Hepatocyte (in vitro differentiated cells): ENCODE measurements at regions not wholly inside any gene's neighbourhood (a gene's known extent, or its start where the extent isn't known, plus 50 kb on each side); places are given as distances from the start of the nearest gene placed in this dataset.

Source experiments
- DNase-seq: peaks from one replicate; pipeline ENCODE4 v3.0.0-alpha.2; 2016; ENCODE audit warnings: low spot score
- H2AFZ ChIP-seq: fragments of 200-600 bp; sonication (generic); 2 replicates; pipeline ENCODE4 v1.6.0; 2016; ENCODE audit warnings: antibody characterized with exemption, mild to moderate bottlenecking
- H3K27ac ChIP-seq: fragments of 200-600 bp; sonication (generic); 2 replicates; pipeline ENCODE4 v1.5.1; 2016; ENCODE audit warnings: mild to moderate bottlenecking
- H3K27me3 ChIP-seq: fragments of 200-600 bp; sonication (generic); 2 replicates; pipeline ENCODE4 v1.6.1; 2016
- H3K36me3 ChIP-seq: fragments of 200-600 bp; sonication (generic); replicated peaks from 2 replicates; pipeline ENCODE4 v1.5.1; 2016; ENCODE audit warnings: low read depth; ENCODE audit not compliant: insufficient read depth
- H3K4me1 ChIP-seq: fragments of 200-600 bp; sonication (generic); 2 replicates; pipeline ENCODE4 v1.5.1; 2016; ENCODE audit warnings: mild to moderate bottlenecking, moderate library complexity; ENCODE audit not compliant: insufficient read depth
- H3K4me2 ChIP-seq: fragments of 200-600 bp; sonication (generic); 2 replicates; pipeline ENCODE4 v1.6.0; 2016
- H3K4me3 ChIP-seq: fragments of 200-600 bp; sonication (generic); 2 replicates; pipeline ENCODE4 v1.5.1; 2016; ENCODE audit warnings: mild to moderate bottlenecking
- H3K79me2 ChIP-seq: fragments of 200-600 bp; sonication (generic); 2 replicates; pipeline ENCODE4 v1.6.0; 2017; ENCODE audit warnings: mild to moderate bottlenecking
- H3K9me2 ChIP-seq: fragments of 200-600 bp; sonication (generic); replicated peaks from 2 replicates; pipeline ENCODE4 v1.6.0; 2017; ENCODE audit warnings: mild to moderate bottlenecking; ENCODE audit not compliant: insufficient read depth
- H3K9me3 ChIP-seq: fragments of 200-600 bp; sonication (generic); 2 replicates; pipeline ENCODE4 v1.5.1; 2016; ENCODE audit warnings: low read depth, mild to moderate bottlenecking
- H4K20me1 ChIP-seq: fragments of 200-600 bp; sonication (generic); 2 replicates; pipeline ENCODE4 v1.6.0; 2016; ENCODE audit warnings: mild to moderate bottlenecking; ENCODE audit not compliant: insufficient read depth, poor library complexity, severe bottlenecking
- EZH2 ChIP-seq: fragments of 200-600 bp; sonication (generic); IDR thresholded peaks from 2 replicates; pipeline ENCODE4 v1.6.1; 2016; ENCODE audit warnings: antibody characterized with exemption, mild to moderate bottlenecking, borderline replicate concordance
- EZH2phosphoT487 ChIP-seq: fragments of 200-600 bp; sonication (generic); IDR thresholded peaks from one replicate; pipeline ENCODE4 v1.6.1; 2018; ENCODE audit warnings: antibody characterized with exemption, mild to moderate bottlenecking, low read depth, moderate library complexity; ENCODE audit not compliant: unreplicated experiment, severe bottlenecking
- WGBS: methylation state at CpG from one replicate; pipeline ENCODE4 v1.1.6; 2016; ENCODE audit warnings: low lambda C conversion rate; ENCODE audit errors: missing lambda C conversion rate; 5-methylcytosine and 5-hydroxymethylcytosine counted together
- TF ChIP-seq, protein P1 (sequence below): fragments of 200-600 bp; sonication (generic); IDR thresholded peaks from 2 replicates; pipeline ENCODE4 v1.5.1; 2016; ENCODE audit warnings: antibody characterized with exemption, mild to moderate bottlenecking; ENCODE audit not compliant: poor library complexity

DNA sequence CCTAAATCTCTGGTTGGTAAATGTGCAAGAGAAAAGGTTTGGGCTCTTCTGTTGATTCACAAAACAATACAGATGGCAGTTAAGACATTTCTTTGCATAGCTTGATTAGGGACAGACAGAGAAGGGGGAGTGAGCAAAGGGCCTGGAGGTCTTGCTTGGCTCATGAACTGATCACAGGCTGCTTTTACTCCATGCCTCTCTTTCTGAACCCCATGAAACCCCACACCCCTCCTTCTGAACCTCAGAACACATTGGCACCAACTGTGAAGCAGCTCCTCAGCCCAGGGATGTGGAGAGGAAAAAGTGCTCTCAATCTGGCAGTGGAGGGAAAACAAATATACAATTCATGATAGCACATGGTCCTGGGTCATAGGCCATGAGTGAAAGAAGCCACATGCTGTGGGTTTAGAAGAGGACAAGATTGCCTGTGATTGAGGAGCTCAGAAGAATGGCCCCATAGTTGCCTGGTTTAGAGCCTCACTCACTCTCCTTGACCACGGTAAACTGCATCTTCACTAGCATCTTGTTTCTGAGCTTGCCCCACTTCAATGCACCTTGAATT, 111.6 kb upstream of the GADD45A start:
- Histone ChIP-seq H3K36me3 (no peaks in the 10 kb centered on the region), H3K4me3 (no peak overlapping the region), H4K20me1 (no peaks in the 10 kb centered on the region), H3K27ac (peak overlapping the region; percentile 89), H3K9me3 (no peaks in the 10 kb centered on the region), H3K27me3 (no peaks in the 10 kb centered on the region), H3K79me2 (no peaks in the 10 kb centered on the region), H2AFZ (no peak overlapping the region), H3K4me2 (no peak overlapping the region), H3K4me1 (peaks cover 33% of the 10 kb centered on the region), H3K9me2 (no peaks in the 10 kb centered on the region)
- TF ChIP-seq EZH2, result no peak
- TF ChIP-seq EZH2phosphoT487, result no peak
- TF ChIP-seq, protein P1, sequence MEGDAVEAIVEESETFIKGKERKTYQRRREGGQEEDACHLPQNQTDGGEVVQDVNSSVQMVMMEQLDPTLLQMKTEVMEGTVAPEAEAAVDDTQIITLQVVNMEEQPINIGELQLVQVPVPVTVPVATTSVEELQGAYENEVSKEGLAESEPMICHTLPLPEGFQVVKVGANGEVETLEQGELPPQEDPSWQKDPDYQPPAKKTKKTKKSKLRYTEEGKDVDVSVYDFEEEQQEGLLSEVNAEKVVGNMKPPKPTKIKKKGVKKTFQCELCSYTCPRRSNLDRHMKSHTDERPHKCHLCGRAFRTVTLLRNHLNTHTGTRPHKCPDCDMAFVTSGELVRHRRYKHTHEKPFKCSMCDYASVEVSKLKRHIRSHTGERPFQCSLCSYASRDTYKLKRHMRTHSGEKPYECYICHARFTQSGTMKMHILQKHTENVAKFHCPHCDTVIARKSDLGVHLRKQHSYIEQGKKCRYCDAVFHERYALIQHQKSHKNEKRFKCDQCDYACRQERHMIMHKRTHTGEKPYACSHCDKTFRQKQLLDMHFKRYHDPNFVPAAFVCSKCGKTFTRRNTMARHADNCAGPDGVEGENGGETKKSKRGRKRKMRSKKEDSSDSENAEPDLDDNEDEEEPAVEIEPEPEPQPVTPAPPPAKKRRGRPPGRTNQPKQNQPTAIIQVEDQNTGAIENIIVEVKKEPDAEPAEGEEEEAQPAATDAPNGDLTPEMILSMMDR, result no peak
- WGBS, result 91% methylated on average over 1 of the region's 1 CpG
- no peak for DNase-seq

GRCh38 chr1:67574221-67574620, 110.8 kb upstream of the GADD45A start:
- Histone ChIP-seq H2AFZ (no peak overlapping the region), H3K4me1 (peaks cover 33% of the 10 kb centered on the region), H4K20me1 (no peaks in the 10 kb centered on the region), H3K4me3 (no peak overlapping the region), H3K9me2 (no peaks in the 10 kb centered on the region), H3K27ac (no peak overlapping the region), H3K4me2 (no peak overlapping the region), H3K36me3 (no peaks in the 10 kb centered on the region), H3K9me3 (no peaks in the 10 kb centered on the region), H3K79me2 (no peaks in the 10 kb centered on the region), H3K27me3 (no peaks in the 10 kb centered on the region)
- no peak for TF ChIP-seq EZH2
- TF ChIP-seq, protein P1, result no peak
- no peak for TF ChIP-seq EZH2phosphoT487
- no peak for DNase-seq
- WGBS, result 100% methylated on average over 5 of the region's 5 CpGs

DNA sequence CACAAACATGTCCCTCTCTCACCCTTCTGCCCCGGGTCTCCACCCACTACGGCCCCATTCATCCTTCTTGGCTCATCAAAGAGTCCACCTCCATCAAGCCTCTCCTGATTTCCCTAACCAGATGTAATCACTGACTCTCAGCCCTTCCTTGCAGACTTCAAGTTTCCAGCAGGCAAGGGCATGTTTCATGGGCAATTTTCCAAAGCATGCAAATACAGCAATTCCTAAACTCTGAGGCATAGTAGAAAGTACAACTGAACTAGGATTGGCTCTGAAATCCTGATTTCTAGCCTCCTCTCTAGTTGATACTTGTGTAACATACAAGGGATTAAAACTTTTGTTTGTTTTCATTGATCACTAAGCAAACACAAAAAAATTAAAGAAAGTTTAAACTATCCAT, 109.1 kb upstream of the GADD45A start:
- H3K4me3 ChIP-seq, result no peak overlapping the region
- H3K27ac ChIP-seq, result no peak overlapping the region
- no peak overlapping the region for H2AFZ ChIP-seq
- peaks cover 24% of the 10 kb centered on the region for H3K4me1 ChIP-seq
- no peak for DNase-seq
- H3K4me2 ChIP-seq, result no peak overlapping the region
- TF ChIP-seq EZH2phosphoT487 (no peak), EZH2 (no peak)
- TF ChIP-seq, protein P1, result no peak
- no peaks in the 10 kb centered on the region for H3K27me3 ChIP-seq
- no peaks in the 10 kb centered on the region for H3K9me2 ChIP-seq
- no peaks in the 10 kb centered on the region for H4K20me1 ChIP-seq
- H3K79me2 ChIP-seq, result no peaks in the 10 kb centered on the region
- no peaks in the 10 kb centered on the region for H3K9me3 ChIP-seq
- H3K36me3 ChIP-seq, result no peaks in the 10 kb centered on the region
- 81% methylated on average over 2 of the region's 2 CpGs for WGBS

- Histone ChIP-seq H3K9me2 (no peaks in the 10 kb centered on the region), H3K36me3 (no peaks in the 10 kb centered on the region), H3K4me2 (no peak overlapping the region), H3K79me2 (no peaks in the 10 kb centered on the region), H3K27me3 (no peaks in the 10 kb centered on the region), H2AFZ (no peak overlapping the region), H3K27ac (no peak overlapping the region), H4K20me1 (no peaks in the 10 kb centered on the region), H3K9me3 (no peaks in the 10 kb centered on the region), H3K4me3 (no peak overlapping the region), H3K4me1 (peaks cover 19% of the 10 kb centered on the region)
- DNase-seq, result no peak
- TF ChIP-seq EZH2, result no peak
- WGBS, result 90% methylated on average over 5 of the region's 5 CpGs
These were observed 108.5 kb upstream of the GADD45A start for GRCh38 chr1:67576474-67576873.
